ENCODE measurements at regions not wholly inside any gene's neighbourhood (a gene's known extent, or its start where the extent isn't known, plus 50 kb on each side); places are given as distances from the start of the nearest gene placed in this dataset.

DNA sequence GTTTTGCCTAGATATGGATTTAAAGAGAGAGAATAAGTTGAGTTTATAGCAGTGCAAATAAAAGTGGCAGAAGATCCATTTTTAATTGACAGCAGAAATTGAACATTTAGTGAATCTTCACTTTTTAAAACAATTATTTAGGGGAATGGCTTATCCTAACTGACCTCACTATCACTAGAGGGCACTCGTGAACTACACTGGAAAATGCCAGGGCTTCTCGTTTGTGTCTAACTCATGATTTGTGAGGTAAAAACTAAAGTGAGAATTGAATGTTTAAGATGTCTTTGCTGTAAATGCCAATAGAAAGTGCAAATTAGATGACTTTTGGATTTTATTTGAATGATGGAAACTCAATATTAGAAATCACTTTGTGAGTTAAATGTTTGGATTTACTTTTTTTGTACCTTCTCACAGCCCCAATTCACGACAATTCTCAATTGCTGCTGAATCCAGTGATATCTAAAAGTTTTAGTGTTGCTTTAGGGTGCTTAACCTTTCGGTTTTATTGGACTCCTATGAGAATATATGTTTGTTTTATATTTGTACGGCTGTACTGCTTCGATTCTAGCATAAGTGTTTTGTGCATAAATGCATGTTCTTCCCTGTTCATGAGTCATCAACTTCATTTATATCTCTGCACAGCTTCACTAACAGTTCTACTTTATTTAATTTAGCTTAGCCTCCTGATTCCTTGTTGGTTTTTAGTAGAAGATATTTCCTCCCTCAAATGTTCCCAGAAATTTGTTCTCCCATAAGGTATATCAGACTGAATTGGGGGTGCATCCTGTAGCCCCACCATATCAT is 462.1 kb downstream of the MFSD1 start:
- TF ChIP-seq POLR2A (IDR thresholded peaks at IDR 0.05; ENCODE audit: low read depth, low read length) (no peak), POLR2AphosphoS5 (IDR thresholded peaks at IDR 0.05; ENCODE audit: low read depth, low read length) (no peak), TAF1 (IDR thresholded peaks at IDR 0.05; ENCODE audit: borderline replicate concordance, low read depth, low read length) (no peak)
- FAIRE-seq = no peak
- no peak for DNase-seq (ENCODE audit: insufficient read length)

DNA sequence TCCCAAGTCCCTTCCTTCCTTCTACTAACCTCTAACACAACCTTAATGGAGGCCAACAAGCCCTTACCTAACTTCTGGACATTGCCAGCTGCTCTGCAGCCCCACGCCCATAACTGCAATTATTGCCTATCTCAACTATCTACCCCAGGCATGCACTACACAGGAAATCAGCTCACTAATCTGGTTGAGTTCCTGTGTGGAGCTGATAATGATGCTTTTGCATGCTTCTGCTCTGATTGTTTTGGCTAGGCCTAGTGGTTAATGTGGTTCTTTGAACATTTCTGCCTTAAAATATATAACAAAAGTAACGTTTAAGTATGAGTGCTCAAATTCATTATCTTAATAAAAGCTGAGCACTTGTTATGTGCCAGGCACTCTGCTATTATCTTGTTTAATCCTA is 463.9 kb downstream of the MFSD1 start:
- TF ChIP-seq TAF1 (IDR thresholded peaks at IDR 0.05; ENCODE audit: borderline replicate concordance, low read depth, low read length) = no peak
- no peak for TF ChIP-seq POLR2AphosphoS5 (IDR thresholded peaks at IDR 0.05; ENCODE audit: low read depth, low read length)
- no peak for TF ChIP-seq POLR2A (IDR thresholded peaks at IDR 0.05; ENCODE audit: low read depth, low read length)
- FAIRE-seq (no peak), DNase-seq (ENCODE audit: insufficient read length) (no peak)

DNA sequence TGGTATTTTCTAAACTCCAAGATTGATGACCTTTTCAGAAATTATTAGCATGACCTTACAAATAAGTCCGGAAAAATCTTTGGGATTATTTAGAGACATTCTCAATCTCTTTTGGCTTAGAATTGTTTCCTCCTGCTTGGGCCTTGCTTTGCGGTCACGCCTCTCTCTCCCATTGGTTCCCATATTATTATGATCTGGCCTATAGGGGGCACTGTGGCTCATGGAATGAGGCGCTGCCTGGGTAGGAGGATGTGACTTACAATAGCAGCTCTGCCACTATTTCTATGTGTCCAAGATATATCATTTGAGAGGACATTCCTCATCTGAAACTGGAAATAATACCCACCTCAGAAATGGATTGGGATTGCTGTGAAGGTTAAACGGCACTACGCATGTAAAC is 464.9 kb downstream of the MFSD1 start:
- DNase-seq (ENCODE audit: insufficient read length) = no peak
- no peak for FAIRE-seq
- TF ChIP-seq POLR2A (IDR thresholded peaks at IDR 0.05; ENCODE audit: low read depth, low read length) (no peak), POLR2AphosphoS5 (IDR thresholded peaks at IDR 0.05; ENCODE audit: low read depth, low read length) (no peak), TAF1 (IDR thresholded peaks at IDR 0.05; ENCODE audit: borderline replicate concordance, low read depth, low read length) (no peak)

DNA sequence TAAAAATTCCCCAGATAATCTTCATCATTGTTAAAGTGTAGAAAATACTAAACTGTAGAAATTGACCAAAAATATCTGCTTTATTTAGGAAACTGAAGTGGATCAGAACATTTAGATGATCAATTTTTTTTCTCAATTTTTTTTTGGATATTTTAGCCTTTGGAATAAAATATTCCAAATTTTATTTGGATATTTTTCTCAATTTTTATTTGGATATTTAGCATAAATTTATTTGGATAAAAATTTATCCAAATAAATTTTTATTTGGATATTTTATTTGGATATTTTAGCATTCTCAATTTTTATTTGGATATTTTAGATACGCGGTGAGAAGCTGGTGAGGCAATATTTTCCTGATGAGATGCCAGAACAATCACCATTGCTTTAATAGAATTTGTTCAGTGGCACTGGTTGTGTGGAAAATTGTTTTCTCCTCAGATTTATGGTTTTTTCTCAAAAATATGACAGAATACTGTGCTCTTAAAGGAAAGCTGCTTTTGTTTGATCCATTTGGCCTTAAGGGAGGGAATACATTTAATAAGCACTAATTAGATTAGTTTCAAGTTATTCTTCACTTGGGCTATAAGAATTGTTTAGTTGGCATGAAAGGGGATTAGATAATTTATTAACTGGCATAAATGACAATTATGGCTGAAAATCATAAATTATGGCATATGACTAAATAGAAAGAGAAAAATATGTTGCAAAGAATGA is 470.1 kb downstream of the MFSD1 start:
- TF ChIP-seq TAF1 (IDR thresholded peaks at IDR 0.05; ENCODE audit: borderline replicate concordance, low read depth, low read length) = no peak
- no peak for TF ChIP-seq POLR2AphosphoS5 (IDR thresholded peaks at IDR 0.05; ENCODE audit: low read depth, low read length)
- TF ChIP-seq POLR2A (IDR thresholded peaks at IDR 0.05; ENCODE audit: low read depth, low read length) = no peak
- FAIRE-seq = no peak
- no peak for DNase-seq (ENCODE audit: insufficient read length)

DNA sequence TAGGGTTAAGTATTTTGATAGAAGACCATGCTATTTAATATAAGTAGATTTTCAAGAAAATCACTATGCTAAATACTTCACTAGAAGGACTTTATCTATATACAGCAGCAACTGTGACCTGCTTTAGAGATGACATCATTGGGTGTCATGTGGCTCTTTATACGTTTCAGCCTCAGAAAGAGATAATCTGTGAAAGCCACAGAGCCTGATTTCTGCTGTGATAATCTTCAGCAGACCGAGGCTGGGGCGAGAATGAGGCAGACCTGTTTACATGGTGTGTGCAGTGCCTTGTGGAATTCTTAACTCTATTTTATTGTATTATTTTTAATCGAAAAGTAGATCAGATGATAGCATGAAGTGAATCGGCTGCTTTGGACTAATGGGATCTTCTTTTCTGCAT is 471.2 kb downstream of the MFSD1 start:
- TF ChIP-seq POLR2AphosphoS5 (IDR thresholded peaks at IDR 0.05; ENCODE audit: low read depth, low read length) (no peak), TAF1 (IDR thresholded peaks at IDR 0.05; ENCODE audit: borderline replicate concordance, low read depth, low read length) (no peak), POLR2A (IDR thresholded peaks at IDR 0.05; ENCODE audit: low read depth, low read length) (no peak)
- DNase-seq (ENCODE audit: insufficient read length) (no peak), FAIRE-seq (no peak)

DNA sequence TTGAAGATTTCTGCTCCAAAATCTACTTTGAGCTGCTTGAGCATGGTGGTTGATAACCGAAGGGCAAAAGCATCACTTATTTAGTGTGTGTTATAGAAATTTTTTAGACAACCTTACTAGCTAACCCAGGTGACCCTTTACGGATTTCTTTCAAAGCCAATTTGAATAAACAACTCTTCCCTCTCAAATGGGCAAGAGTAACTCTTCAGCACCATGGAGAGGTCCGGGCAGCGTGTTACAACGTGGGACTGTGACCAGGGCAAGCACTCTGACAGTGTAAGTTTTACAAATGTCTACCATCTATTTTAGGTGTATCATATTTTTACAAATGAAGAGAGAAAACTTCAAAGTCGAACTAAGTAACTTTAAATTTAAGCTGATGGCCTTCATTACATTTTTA is 471.8 kb downstream of the MFSD1 start:
- DNase-seq (ENCODE audit: insufficient read length) (no peak), FAIRE-seq (no peak)
- no peak for TF ChIP-seq TAF1 (IDR thresholded peaks at IDR 0.05; ENCODE audit: borderline replicate concordance, low read depth, low read length)
- TF ChIP-seq POLR2AphosphoS5 (IDR thresholded peaks at IDR 0.05; ENCODE audit: low read depth, low read length) = no peak
- no peak for TF ChIP-seq POLR2A (IDR thresholded peaks at IDR 0.05; ENCODE audit: low read depth, low read length)

DNA sequence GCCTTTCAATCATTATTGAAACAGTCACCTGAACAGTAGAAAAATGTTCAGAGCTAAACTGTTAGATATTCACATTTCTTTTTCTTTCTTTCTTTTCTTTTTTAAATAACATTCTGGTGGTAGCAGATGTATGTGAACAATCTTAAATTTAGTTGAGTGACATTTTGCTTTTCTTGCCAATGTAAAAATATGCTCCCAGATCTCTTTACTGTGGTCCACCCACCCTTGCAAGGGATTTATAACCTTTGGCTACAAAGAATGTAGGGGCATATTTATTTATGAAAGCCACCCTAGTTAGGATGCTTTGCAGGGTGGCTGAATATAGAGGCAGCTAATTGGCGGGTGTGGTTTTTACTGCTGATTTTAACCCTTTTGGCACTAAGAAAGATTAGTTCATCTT is 473.9 kb downstream of the MFSD1 start:
- no peak for FAIRE-seq
- TF ChIP-seq POLR2A (IDR thresholded peaks at IDR 0.05; ENCODE audit: low read depth, low read length) = no peak
- TF ChIP-seq POLR2AphosphoS5 (IDR thresholded peaks at IDR 0.05; ENCODE audit: low read depth, low read length) = no peak
- no peak for TF ChIP-seq TAF1 (IDR thresholded peaks at IDR 0.05; ENCODE audit: borderline replicate concordance, low read depth, low read length)
- DNase-seq (ENCODE audit: insufficient read length) = no peak

DNA sequence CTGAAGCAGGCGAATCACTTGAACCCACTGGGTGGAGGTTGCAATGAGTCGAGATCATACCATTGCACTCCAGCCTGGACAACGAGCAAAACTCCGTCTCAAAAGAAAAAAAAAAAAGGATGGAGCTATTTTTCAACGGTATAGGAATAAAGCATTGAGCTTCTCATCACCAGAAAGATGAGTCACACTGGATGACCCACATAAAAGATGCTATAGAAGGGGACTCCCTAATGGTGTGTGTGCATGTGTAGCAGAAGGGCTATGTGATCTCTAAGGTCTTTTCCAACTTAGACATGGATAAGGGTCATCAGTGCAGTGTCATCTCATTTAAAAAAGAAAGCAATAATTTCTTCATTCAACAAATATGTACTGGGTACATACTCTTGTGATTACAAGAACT is 476.0 kb downstream of the MFSD1 start:
- DNase-seq (ENCODE audit: insufficient read length) (no peak), FAIRE-seq (no peak)
- TF ChIP-seq TAF1 (IDR thresholded peaks at IDR 0.05; ENCODE audit: borderline replicate concordance, low read depth, low read length) (no peak), POLR2A (IDR thresholded peaks at IDR 0.05; ENCODE audit: low read depth, low read length) (no peak), POLR2AphosphoS5 (IDR thresholded peaks at IDR 0.05; ENCODE audit: low read depth, low read length) (no peak)

DNA sequence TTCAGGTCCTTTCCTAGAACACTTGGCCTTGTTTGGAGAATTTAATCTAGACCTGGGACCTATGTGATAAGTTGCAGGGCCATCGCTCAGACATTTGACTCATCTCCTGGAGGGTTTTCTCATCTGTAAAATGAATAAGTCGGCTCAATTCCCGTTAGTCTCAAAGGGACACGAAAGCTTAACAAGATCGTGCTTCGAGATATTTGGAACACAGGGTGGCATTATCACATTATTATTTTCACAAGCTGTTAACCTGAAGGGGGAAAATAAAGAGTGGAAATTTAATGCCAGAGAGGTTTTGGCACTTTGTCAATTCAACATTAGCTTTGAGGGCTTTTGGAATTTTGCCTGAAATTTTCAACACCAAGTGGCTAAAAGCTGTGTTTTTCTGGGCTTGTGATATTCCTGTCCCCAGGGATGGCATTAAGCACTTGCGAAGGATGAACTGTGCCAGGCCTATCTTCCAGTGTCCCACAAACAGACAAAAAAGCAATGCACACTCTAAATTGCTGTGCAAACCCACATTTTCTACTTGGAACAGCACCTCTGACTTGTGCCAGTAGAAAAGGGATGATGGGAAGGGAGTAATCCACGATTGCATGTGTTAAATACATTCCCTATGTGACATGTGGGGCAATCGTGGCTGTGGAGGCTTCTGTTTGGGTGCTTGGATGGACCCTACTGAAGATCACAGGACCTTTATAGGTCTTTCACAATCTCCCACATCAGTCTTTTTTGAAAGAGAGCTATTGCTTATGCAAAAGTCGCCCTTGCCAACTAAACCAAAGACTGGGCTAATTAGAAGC is 478.7 kb downstream of the MFSD1 start:
- TF ChIP-seq POLR2A (IDR thresholded peaks at IDR 0.05; ENCODE audit: low read depth, low read length) = no peak
- TF ChIP-seq POLR2AphosphoS5 (IDR thresholded peaks at IDR 0.05; ENCODE audit: low read depth, low read length) = no peak
- TF ChIP-seq TAF1 (IDR thresholded peaks at IDR 0.05; ENCODE audit: borderline replicate concordance, low read depth, low read length) = no peak
- FAIRE-seq (no peak), DNase-seq (ENCODE audit: insufficient read length) (no peak)

DNA sequence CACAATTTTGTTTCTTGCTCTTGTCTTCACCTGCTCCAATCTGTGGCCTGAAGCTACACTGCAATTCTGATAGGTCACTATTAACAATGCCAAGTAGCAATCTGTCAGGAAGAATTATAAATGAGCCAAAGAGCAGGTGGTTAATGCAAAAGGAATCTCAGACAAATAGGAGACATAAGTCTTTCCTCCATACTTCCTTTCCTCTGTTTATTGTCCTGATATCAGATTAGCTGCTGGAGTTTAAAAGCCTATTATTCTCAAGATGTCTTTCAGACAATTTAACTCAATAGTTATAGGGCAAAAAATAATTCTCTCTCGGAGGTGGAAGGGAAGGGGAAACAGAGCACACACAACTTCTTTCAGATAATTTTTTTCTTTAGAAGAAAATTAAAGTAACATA is 491.6 kb downstream of the MFSD1 start:
- TF ChIP-seq POLR2AphosphoS5 (IDR thresholded peaks at IDR 0.05; ENCODE audit: low read depth, low read length) (no peak), POLR2A (IDR thresholded peaks at IDR 0.05; ENCODE audit: low read depth, low read length) (no peak), TAF1 (IDR thresholded peaks at IDR 0.05; ENCODE audit: borderline replicate concordance, low read depth, low read length) (no peak)
- no peak for FAIRE-seq
- no peak for DNase-seq (ENCODE audit: insufficient read length)

DNA sequence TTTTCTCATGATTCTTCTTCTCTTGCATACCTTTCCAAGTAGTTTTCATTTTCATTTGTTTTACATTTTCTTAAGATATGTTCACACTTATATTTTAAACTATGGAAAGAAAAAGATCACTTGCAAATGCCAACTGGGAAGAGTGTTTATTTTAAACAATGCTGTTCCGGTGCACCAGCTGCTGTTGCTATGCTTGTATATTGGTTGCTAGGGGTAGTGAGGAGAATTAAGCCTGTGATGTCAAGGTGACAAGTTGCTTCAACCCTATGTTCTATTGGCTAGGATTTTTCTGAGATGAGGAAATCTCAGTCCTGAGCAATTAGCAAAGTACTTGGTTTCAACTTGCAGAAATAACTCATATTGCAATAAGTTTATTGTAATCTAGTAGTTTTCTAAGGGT is 500.1 kb downstream of the MFSD1 start:
- FAIRE-seq = no peak

More for the DNA sequence above, 500.1 kb downstream of the MFSD1 start:
- DNase-seq (ENCODE audit: insufficient read length) = no peak
- TF ChIP-seq POLR2AphosphoS5 (IDR thresholded peaks at IDR 0.05; ENCODE audit: low read depth, low read length) (no peak), POLR2A (IDR thresholded peaks at IDR 0.05; ENCODE audit: low read depth, low read length) (no peak), TAF1 (IDR thresholded peaks at IDR 0.05; ENCODE audit: borderline replicate concordance, low read depth, low read length) (no peak)

Data from GM12892 (cell line).